IMR-90 (cell line): ENCODE measurements at regions not wholly inside any gene's neighbourhood (a gene's known extent, or its start where the extent isn't known, plus 50 kb on each side); places are given as distances from the start of the nearest gene placed in this dataset.

Experiments used
- ATAC-seq: fragments of 200-7000 bp; cut with Tn5 transposase; 2 replicates; pipeline ENCODE4 v1.9.1; 2020; ENCODE audit warnings: low read depth, mild to moderate bottlenecking, moderate library complexity
- BruUV-seq: library from RNA; stranded (reverse); fragments of 400-500 nt; replicated peaks from 2 replicates; lab custom pipeline; 2021; lab: Mats Ljungman, UMichigan
- CTCF ChIA-PET: fragments of 300-600 bp; formaldehyde crosslinking; extraction: SDS; loops from one replicate; lab custom pipeline; 2021; ENCODE audit warnings: antibody characterized with exemption; lab: Yijun Ruan, JAX
- POLR2A ChIA-PET: fragments of 300-600 bp; sonication (Branson Sonifier 250); formaldehyde crosslinking; loops from one replicate; lab custom pipeline; 2022; ENCODE audit warnings: antibody characterized with exemption; ENCODE audit not compliant: unreplicated experiment; lab: Charles Lee
- DNase-seq: peaks from one replicate; pipeline ENCODE4 v3.0.0; 2013
- H2AFZ ChIP-seq: replicated peaks from 2 replicates; pipeline ENCODE3; 2013; ENCODE audit warnings: low read length, mild to moderate bottlenecking; ENCODE audit not compliant: poor library complexity
- H2AK5ac ChIP-seq: 2 replicates; pipeline ENCODE4 v1.6.1; 2013; ENCODE audit warnings: low read depth, low read length, inconsistent platforms
- H2AK9ac ChIP-seq: replicated peaks from 2 replicates; pipeline ENCODE3; 2013; ENCODE audit warnings: mild to moderate bottlenecking, low read depth, low read length, moderate library complexity; ENCODE audit not compliant: poor library complexity
- H2BK120ac ChIP-seq: 2 replicates; pipeline ENCODE4 v1.6.1; 2013; ENCODE audit warnings: low read depth, low read length, inconsistent platforms
- H2BK15ac ChIP-seq: 3 replicates; pipeline ENCODE4 v1.6.1; 2013; ENCODE audit warnings: low read depth, low read length, inconsistent platforms
- H2BK20ac ChIP-seq: 2 replicates; pipeline ENCODE4 v1.6.1; 2013; ENCODE audit warnings: low read depth, mild to moderate bottlenecking, inconsistent platforms, low read length, moderate library complexity
- H2BK5ac ChIP-seq: 2 replicates; pipeline ENCODE4 v1.6.1; 2013; ENCODE audit warnings: mild to moderate bottlenecking, low read depth, low read length, inconsistent platforms; ENCODE audit not compliant: poor library complexity, severe bottlenecking
- H3K14ac ChIP-seq: replicated peaks from 2 replicates; pipeline ENCODE4 v1.6.1; 2013; ENCODE audit warnings: low read depth, low read length, inconsistent platforms
- H3K18ac ChIP-seq: 2 replicates; pipeline ENCODE4 v1.6.1; 2013; ENCODE audit warnings: low read depth, low read length, control low read depth
- H3K23ac ChIP-seq: 2 replicates; pipeline ENCODE4 v1.6.1; 2013; ENCODE audit warnings: low read depth, low read length, inconsistent platforms
- H3K27ac ChIP-seq: 2 replicates; pipeline ENCODE4 v1.5.1; 2013; ENCODE audit warnings: mild to moderate bottlenecking, control low read depth, low read length; ENCODE audit not compliant: insufficient read depth
- H3K27me3 ChIP-seq: 2 replicates; pipeline ENCODE4 v1.6.1; 2013; ENCODE audit warnings: low read length; ENCODE audit not compliant: control insufficient read depth, insufficient read depth
- H3K36me3 ChIP-seq: 2 replicates; pipeline ENCODE4 v1.6.1; 2013; ENCODE audit warnings: low read length, mixed read lengths; ENCODE audit not compliant: control insufficient read depth, insufficient read depth
- H3K4ac ChIP-seq: 2 replicates; pipeline ENCODE4 v1.6.1; 2013; ENCODE audit warnings: low read depth, low read length, inconsistent platforms
- H3K4me1 ChIP-seq: 2 replicates; pipeline ENCODE4 v1.6.1; 2013; ENCODE audit warnings: low read length, mixed read lengths; ENCODE audit not compliant: control insufficient read depth, insufficient read depth
- H3K4me2 ChIP-seq: 2 replicates; pipeline ENCODE4 v1.6.1; 2013; ENCODE audit warnings: low read depth, mild to moderate bottlenecking, control low read depth, low read length, moderate library complexity
- H3K4me3 ChIP-seq: 2 replicates; pipeline ENCODE4 v1.5.1; 2013; ENCODE audit warnings: low read depth, mild to moderate bottlenecking, control low read depth, low read length, moderate library complexity; ENCODE audit not compliant: insufficient read depth
- H3K56ac ChIP-seq: 2 replicates; pipeline ENCODE4 v1.6.1; 2013; ENCODE audit warnings: low read length, inconsistent platforms; ENCODE audit not compliant: insufficient read depth; ENCODE audit errors: extremely low read depth
- H3K79me1 ChIP-seq, 2 experiments: 2 replicates each; pipeline ENCODE4 v1.6.1; 2013; ENCODE audit warnings: low read length in 2 of 2, inconsistent platforms in 1 of 2, low read depth in 1 of 2
- H3K9ac ChIP-seq: 2 replicates; pipeline ENCODE4 v1.6.1; 2013; ENCODE audit warnings: low read depth, low read length, control low read depth
- H3K9me1 ChIP-seq: 2 replicates; pipeline ENCODE4 v1.6.1; 2013; ENCODE audit warnings: low read length, inconsistent platforms; ENCODE audit not compliant: insufficient read depth
- H3K9me3 ChIP-seq: 2 replicates; pipeline ENCODE4 v1.6.1; 2013; ENCODE audit warnings: low read length; ENCODE audit not compliant: control insufficient read depth, insufficient read depth
- H4K20me1 ChIP-seq: 2 replicates; pipeline ENCODE4 v1.6.1; 2013; ENCODE audit warnings: low read length, inconsistent platforms; ENCODE audit not compliant: insufficient read depth
- H4K5ac ChIP-seq: 2 replicates; pipeline ENCODE4 v1.6.1; 2013; ENCODE audit warnings: mild to moderate bottlenecking, low read depth, low read length, control low read depth
- H4K8ac ChIP-seq, 2 experiments: 2 replicates each; pipeline ENCODE4 v1.6.1; 2013; ENCODE audit warnings: low read depth in 2 of 2, low read length in 2 of 2, control low read depth in 1 of 2, inconsistent platforms in 1 of 2
- H4K91ac ChIP-seq: 2 replicates; pipeline ENCODE4 v1.6.1; 2013; ENCODE audit warnings: low read depth, low read length, inconsistent platforms; ENCODE audit not compliant: insufficient read depth
- BHLHE40 ChIP-seq: fragments of 150-350 bp; IDR thresholded peaks from 2 replicates; pipeline ENCODE4 v1.6.1; 2016; ENCODE audit warnings: mild to moderate bottlenecking, low read depth, low read length
- CEBPB ChIP-seq: IDR thresholded peaks from 2 replicates; pipeline ENCODE4 v1.6.1; 2012; ENCODE audit warnings: low read depth, low read length, improper control_type of control experiment
- FOS ChIP-seq: fragments of 150-350 bp; IDR thresholded peaks from 2 replicates; pipeline ENCODE4 v1.6.1; 2016; ENCODE audit warnings: low read depth, low read length
- MXI1 ChIP-seq: IDR thresholded peaks from 2 replicates; pipeline ENCODE4 v1.6.1; 2012; ENCODE audit warnings: low read depth, mild to moderate bottlenecking, low read length, moderate library complexity, borderline replicate concordance
- NFE2L2 ChIP-seq: fragments of 150-350 bp; IDR thresholded peaks from 2 replicates; pipeline ENCODE4 v1.6.1; 2016; ENCODE audit warnings: low read depth, mild to moderate bottlenecking, low read length
- RCOR1 ChIP-seq: IDR thresholded peaks from 2 replicates; pipeline ENCODE4 v1.6.1; 2012; ENCODE audit warnings: mild to moderate bottlenecking, low read length, improper control_type of control experiment; ENCODE audit not compliant: insufficient replicate concordance
- RFX5 ChIP-seq: IDR thresholded peaks from 2 replicates; pipeline ENCODE4 v1.8.0; 2012; ENCODE audit warnings: low read depth, mild to moderate bottlenecking, low read length, moderate library complexity
- WGBS, 2 experiments: methylation state at CpG; one replicate each; pipeline versions ENCODE4 v1.1.5 to v1.1.7; 2013; ENCODE audit warnings: missing lambda C conversion rate in 2 of 2; ENCODE audit not compliant: insufficient read length in 1 of 2; ENCODE audit errors: extremely low coverage in 2 of 2; 5-methylcytosine and 5-hydroxymethylcytosine counted together
- dilution Hi-C: fragments of 300-500 bp; cut with HindIII; formaldehyde crosslinking; loops from one replicate; pipeline ENCODE4 v1.14.3; 2018; ENCODE audit warnings: low sequenced_read_pairs; ENCODE audit not compliant: unreplicated experiment
- in situ Hi-C: fragments of 300-500 bp; cut with MboI; formaldehyde crosslinking; loops from 3 replicates; pipeline ENCODE4 v1.14.3; 2019; ENCODE audit warnings: low sequenced_read_pairs, inconsistent platforms, mixed read lengths
- intact Hi-C: fragments of 100-400 bp; cut with micrococcal nuclease; formaldehyde crosslinking; loops from 2 replicates; pipeline ENCODE4 v1.10.0; 2022

- DNase-seq (no peak), ATAC-seq (no peak)
- no peak overlapping the region for H4K5ac ChIP-seq
- no peak overlapping the region for H2AK9ac ChIP-seq
- no peak overlapping the region; the same call in 1 of the 2 replicates for H3K18ac ChIP-seq
- no peak overlapping the region for H2BK20ac ChIP-seq
- H3K4me3 ChIP-seq: no peak overlapping the region
- dilution Hi-C loops (no loop called here), intact Hi-C loops (no loop called here), in situ Hi-C loops (no loop called here)
- no peak overlapping the region for H3K4ac ChIP-seq
- H3K9me1 ChIP-seq: no peaks in the 10 kb centered on the region
- 0 out of 2 replicates have a peak overlapping the region, but pooled peaks have one; percentile 37 for H2AK5ac ChIP-seq
- no peaks in the 10 kb centered on the region for H4K20me1 ChIP-seq
- POLR2A ChIA-PET: no interaction called here
- no peak overlapping the region for H3K4me2 ChIP-seq
- H3K14ac ChIP-seq: no peak overlapping the region
- no peak for TF ChIP-seq BHLHE40
- no peak for TF ChIP-seq FOS
- TF ChIP-seq RFX5: no peak
- no peak for TF ChIP-seq MXI1
- no peak for TF ChIP-seq RCOR1
- no peak for TF ChIP-seq CEBPB
- TF ChIP-seq NFE2L2: no peak
- WGBS, 2 experiments: no CpG with 5 or more reads among the region's 11 CpGs
- no peaks in the 10 kb centered on the region for H3K9me3 ChIP-seq
- H4K91ac ChIP-seq: no peak overlapping the region
- H2BK120ac ChIP-seq: no peak overlapping the region
- no peaks in the 10 kb centered on the region for H3K79me1 ChIP-seq
- no peak overlapping the region for H2BK15ac ChIP-seq
- no peak overlapping the region for H3K9ac ChIP-seq
- H3K36me3 ChIP-seq: no peaks in the 10 kb centered on the region
- H3K27me3 ChIP-seq: no peaks in the 10 kb centered on the region
- H3K23ac ChIP-seq: no peak overlapping the region
- no TSS peak for BruUV-seq
- no peak overlapping the region for H3K56ac ChIP-seq
- CTCF ChIA-PET: no interaction called here
- peaks cover 9% of the 10 kb centered on the region for H3K4me1 ChIP-seq
- no peak overlapping the region for H2BK5ac ChIP-seq
- no peak overlapping the region for H3K27ac ChIP-seq
- no peak overlapping the region for H2AFZ ChIP-seq
- no peak overlapping the region for H4K8ac ChIP-seq
Observed at GRCh38 chr6:14442242-14442641, 324.7 kb downstream of the CD83 start.
